OCI-LY3 (cell line): ENCODE measurements at regions not wholly inside any gene's neighbourhood (a gene's known extent, or its start where the extent isn't known, plus 50 kb on each side); places are given as distances from the start of the nearest gene placed in this dataset.

Experiments used
- EZH2phosphoT487 ChIP-seq: fragments of 200-600 bp; shearing (Covaris generic); IDR thresholded peaks from 2 replicates; pipeline ENCODE4 v1.6.1; 2018; ENCODE audit warnings: antibody characterized with exemption, mixed run types, low read depth
- TF ChIP-seq, protein P1 (sequence below): fragments of 200-600, 300-600 bp; sonication (generic); IDR thresholded peaks from 2 replicates; pipeline ENCODE4 v1.5.1; 2014; ENCODE audit warnings: antibody characterized with exemption, low read length, low read depth

DNA sequence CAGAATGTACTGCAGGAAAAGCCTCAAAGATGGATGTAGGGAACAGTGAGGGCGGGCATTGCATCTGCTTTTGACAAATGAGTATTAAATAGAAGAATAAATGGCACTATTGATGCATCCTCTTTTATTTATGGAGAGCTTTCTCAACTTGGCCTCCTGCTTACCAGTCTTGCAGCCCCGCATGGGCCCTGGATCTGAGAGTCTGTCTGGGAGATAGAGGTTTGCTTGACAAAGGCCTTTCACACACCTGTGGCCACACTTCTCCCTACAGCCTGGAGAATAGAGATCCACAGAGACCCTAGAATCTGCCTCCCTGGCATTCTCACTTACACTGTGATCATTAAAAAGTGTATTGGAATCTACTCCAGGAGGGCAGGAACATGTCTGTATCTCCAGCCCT is 203.8 kb upstream of the CDH4 start:
- TF ChIP-seq, protein P1, sequence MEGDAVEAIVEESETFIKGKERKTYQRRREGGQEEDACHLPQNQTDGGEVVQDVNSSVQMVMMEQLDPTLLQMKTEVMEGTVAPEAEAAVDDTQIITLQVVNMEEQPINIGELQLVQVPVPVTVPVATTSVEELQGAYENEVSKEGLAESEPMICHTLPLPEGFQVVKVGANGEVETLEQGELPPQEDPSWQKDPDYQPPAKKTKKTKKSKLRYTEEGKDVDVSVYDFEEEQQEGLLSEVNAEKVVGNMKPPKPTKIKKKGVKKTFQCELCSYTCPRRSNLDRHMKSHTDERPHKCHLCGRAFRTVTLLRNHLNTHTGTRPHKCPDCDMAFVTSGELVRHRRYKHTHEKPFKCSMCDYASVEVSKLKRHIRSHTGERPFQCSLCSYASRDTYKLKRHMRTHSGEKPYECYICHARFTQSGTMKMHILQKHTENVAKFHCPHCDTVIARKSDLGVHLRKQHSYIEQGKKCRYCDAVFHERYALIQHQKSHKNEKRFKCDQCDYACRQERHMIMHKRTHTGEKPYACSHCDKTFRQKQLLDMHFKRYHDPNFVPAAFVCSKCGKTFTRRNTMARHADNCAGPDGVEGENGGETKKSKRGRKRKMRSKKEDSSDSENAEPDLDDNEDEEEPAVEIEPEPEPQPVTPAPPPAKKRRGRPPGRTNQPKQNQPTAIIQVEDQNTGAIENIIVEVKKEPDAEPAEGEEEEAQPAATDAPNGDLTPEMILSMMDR: no peak
- no peak for TF ChIP-seq EZH2phosphoT487
